Thymus (tissue), 11 donors: ENCODE measurements at regions not wholly inside any gene's neighbourhood (a gene's known extent, or its start where the extent isn't known, plus 50 kb on each side); places are given as distances from the start of the nearest gene placed in this dataset.

Experiments used
- DNase-seq, 9 donors: peaks; one replicate each; pipeline ENCODE4 v3.0.0-alpha.2; 2013; ENCODE audit warnings: low spot score in 9 of 9, low read depth in 6 of 9, missing footprints in 1 of 9
- H3K27ac ChIP-seq, 2 donors: one replicate each; pipeline ENCODE4 v1.5.1; 2013; ENCODE audit warnings: control low read depth in 1 of 2, low read depth in 1 of 2, low read length in 1 of 2, mild to moderate bottlenecking in 1 of 2, moderate library complexity in 1 of 2
- H3K27me3 ChIP-seq, 2 donors: one replicate each; pipeline ENCODE4 v1.5.1; 2013; ENCODE audit warnings: low read length in 1 of 2; ENCODE audit not compliant: control insufficient read depth in 2 of 2, insufficient read depth in 1 of 2
- H3K36me3 ChIP-seq, 2 donors: one replicate each; pipeline ENCODE4 v1.5.1; 2013; ENCODE audit warnings: low read length in 1 of 2, mild to moderate bottlenecking in 1 of 2, moderate library complexity in 1 of 2; ENCODE audit not compliant: control insufficient read depth in 2 of 2, insufficient read depth in 2 of 2
- H3K4me1 ChIP-seq, 2 donors: one replicate each; pipeline ENCODE4 v1.5.1; 2013; ENCODE audit warnings: low read length in 2 of 2; ENCODE audit not compliant: control insufficient read depth in 2 of 2, insufficient read depth in 2 of 2
- H3K4me3 ChIP-seq, 2 donors: one replicate each; pipeline ENCODE4 v1.5.1; 2013; ENCODE audit warnings: low read length in 2 of 2, control low read depth in 1 of 2, mild to moderate bottlenecking in 1 of 2
- H3K9me3 ChIP-seq, 2 donors: one replicate each; pipeline ENCODE4 v1.5.1; 2013; ENCODE audit warnings: low read length in 1 of 2, mild to moderate bottlenecking in 1 of 2; ENCODE audit not compliant: control insufficient read depth in 2 of 2, insufficient read depth in 1 of 2
- WGBS: extraction: QIAGEN DNeasy Blood & Tissue Kit; methylation state at CpG from one replicate; pipeline ENCODE4 v1.1.7; 2013; 5-methylcytosine and 5-hydroxymethylcytosine counted together
- donor health status: healthy.

- Histone ChIP-seq H3K27ac (no peak overlapping the region), H3K9me3 (no peaks in the 10 kb centered on the region), H3K27me3 (no peaks in the 10 kb centered on the region), H3K4me3 (no peak overlapping the region), H3K4me1 (no peaks in the 10 kb centered on the region), H3K36me3 (no peaks in the 10 kb centered on the region)
- WGBS = 93% methylated on average over 3 of the region's 3 CpGs
- DNase-seq = no peak
Observed at GRCh38 chr12:19963972-19964371, 404.4 kb upstream of the PDE3A start.

- no peak for DNase-seq
- H3K36me3 ChIP-seq = no peaks in the 10 kb centered on the region
- H3K27ac ChIP-seq = no peak overlapping the region
- no peaks in the 10 kb centered on the region for H3K27me3 ChIP-seq
- H3K9me3 ChIP-seq = no peaks in the 10 kb centered on the region
- 92% methylated on average over 3 of the region's 3 CpGs for WGBS
- H3K4me3 ChIP-seq = no peak overlapping the region
- no peaks in the 10 kb centered on the region for H3K4me1 ChIP-seq
Observed at GRCh38 chr12:19964549-19964948, 403.8 kb upstream of the PDE3A start.

- H3K9me3 ChIP-seq = no peaks in the 10 kb centered on the region
- no peaks in the 10 kb centered on the region for H3K27me3 ChIP-seq
- no peaks in the 10 kb centered on the region for H3K36me3 ChIP-seq
- H3K4me3 ChIP-seq = no peak overlapping the region
- no peak for DNase-seq
- H3K4me1 ChIP-seq = no peaks in the 10 kb centered on the region
- WGBS = 93% methylated on average over 3 of the region's 3 CpGs
- H3K27ac ChIP-seq = no peak overlapping the region
Observed at GRCh38 chr12:19965196-19966038, 402.9 kb upstream of the PDE3A start.

- Histone ChIP-seq H3K4me1 (no peaks in the 10 kb centered on the region), H3K27ac (no peak overlapping the region)
- WGBS = 95% methylated on average over 4 of the region's 4 CpGs
Observed at GRCh38 chr12:19967001-19967400, 401.3 kb upstream of the PDE3A start.

DNA sequence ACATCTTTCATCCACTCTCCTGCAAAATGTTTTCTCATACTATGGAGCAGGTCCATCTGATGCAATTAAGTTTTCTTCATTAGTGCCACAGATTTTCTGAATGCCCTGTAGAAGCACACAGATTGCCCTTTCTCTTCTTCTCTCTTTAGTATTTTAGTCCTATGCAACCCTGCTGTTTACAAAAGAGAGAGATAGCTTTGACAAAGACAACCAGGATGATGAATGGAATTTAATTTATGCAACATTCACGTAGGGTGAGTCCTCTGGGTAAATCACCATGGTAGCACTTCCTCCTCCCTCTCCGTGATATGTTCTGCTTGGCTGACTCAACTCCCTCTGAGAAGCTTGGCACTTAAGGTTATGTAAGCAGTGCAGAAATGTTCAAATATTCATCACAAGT is 400.9 kb upstream of the PDE3A start:
- Histone ChIP-seq H3K4me3 (no peak overlapping the region), H3K4me1 (no peaks in the 10 kb centered on the region), H3K27ac (no peak overlapping the region), H3K9me3 (no peaks in the 10 kb centered on the region), H3K36me3 (no peaks in the 10 kb centered on the region), H3K27me3 (no peaks in the 10 kb centered on the region)
- 65% methylated on average over 2 of the region's 2 CpGs for WGBS
- DNase-seq = no peak

More at GRCh38 chr12:19967001-19967400, 401.3 kb upstream of the PDE3A start:
- no peak for DNase-seq
- no peaks in the 10 kb centered on the region for H3K9me3 ChIP-seq
- H3K36me3 ChIP-seq = no peaks in the 10 kb centered on the region
- no peaks in the 10 kb centered on the region for H3K27me3 ChIP-seq
- H3K4me3 ChIP-seq = no peak overlapping the region

- Histone ChIP-seq H3K9me3 (no peaks in the 10 kb centered on the region), H3K27me3 (no peaks in the 10 kb centered on the region), H3K4me3 (no peak overlapping the region), H3K36me3 (no peaks in the 10 kb centered on the region), H3K27ac (no peak overlapping the region), H3K4me1 (no peaks in the 10 kb centered on the region)
- no peak for DNase-seq
- 84% methylated on average over 2 of the region's 2 CpGs for WGBS
Observed at GRCh38 chr12:19970116-19970515, 398.2 kb upstream of the PDE3A start.

GRCh38 chr12:19970821-19971220 is 397.5 kb upstream of the PDE3A start:
- Histone ChIP-seq H3K27me3 (no peaks in the 10 kb centered on the region), H3K27ac (no peak overlapping the region), H3K9me3 (no peaks in the 10 kb centered on the region), H3K36me3 (no peaks in the 10 kb centered on the region), H3K4me3 (no peak overlapping the region), H3K4me1 (no peaks in the 10 kb centered on the region)
- no peak for DNase-seq
- 93% methylated on average over 1 of the region's 1 CpG for WGBS

DNA sequence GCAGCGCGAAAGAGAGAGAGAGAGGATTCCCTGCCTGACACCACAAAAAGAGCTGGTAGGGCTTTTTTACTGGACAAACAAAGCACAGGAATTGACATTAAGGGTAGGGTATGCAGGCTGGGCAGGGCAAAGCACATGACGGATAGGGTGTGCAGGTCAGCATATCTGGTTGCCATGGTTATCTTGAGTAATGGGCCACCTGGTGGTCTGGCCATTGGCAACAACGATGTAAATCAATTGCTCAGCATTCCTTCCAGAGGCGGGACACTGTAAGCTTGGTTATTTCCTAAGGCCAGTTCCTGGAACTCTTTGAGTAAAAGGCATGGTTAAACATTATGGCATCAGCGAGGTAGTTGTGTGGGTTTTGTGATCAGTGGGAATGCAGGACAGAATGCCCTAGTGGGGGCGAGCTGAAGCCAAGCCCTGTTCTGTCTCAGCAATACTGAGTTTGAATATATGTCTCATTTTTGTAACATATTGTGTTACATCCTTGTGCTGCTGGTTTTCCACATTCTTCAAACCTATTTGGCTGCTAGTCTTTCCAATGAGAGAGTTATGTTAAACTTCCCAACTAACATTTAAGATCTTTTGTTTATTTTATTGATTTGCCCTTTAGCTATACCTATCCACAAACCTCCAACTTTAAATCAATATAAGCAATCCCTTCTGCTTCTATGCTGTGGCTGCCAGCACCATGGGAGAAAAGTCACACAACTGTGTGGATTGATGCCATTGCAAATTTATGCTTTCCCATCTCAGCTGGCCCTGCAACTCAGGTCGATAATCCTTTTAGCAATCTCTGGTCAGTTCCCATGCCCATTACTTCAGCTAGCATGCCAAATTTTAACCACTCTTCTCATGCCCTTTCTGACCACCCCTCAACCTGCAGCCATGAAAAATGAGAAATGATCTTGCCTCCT is 396.7 kb upstream of the PDE3A start:
- no peaks in the 10 kb centered on the region for H3K36me3 ChIP-seq
- no peaks in the 10 kb centered on the region for H3K4me1 ChIP-seq
- H3K9me3 ChIP-seq = no peaks in the 10 kb centered on the region
- no peak overlapping the region for H3K27ac ChIP-seq
- no peak overlapping the region for H3K4me3 ChIP-seq
- 89% methylated on average over 8 of the region's 8 CpGs for WGBS
- DNase-seq = no peak
- no peaks in the 10 kb centered on the region for H3K27me3 ChIP-seq
